ENCODE measurements at regions not wholly inside any gene's neighbourhood (a gene's known extent, or its start where the extent isn't known, plus 50 kb on each side); places are given as distances from the start of the nearest gene placed in this dataset.

GRCh38 chr16:73915935-73916334 lies 380.7 kb upstream of the PSMD7 start:
- TF ChIP-seq POLR2A (IDR thresholded peaks at IDR 0.05) (no peak), CTCF (IDR thresholded peaks at IDR 0.05) (no peak), POLR2AphosphoS5 (IDR thresholded peaks at IDR 0.05) (no peak), EP300 (IDR thresholded peaks at IDR 0.05) (no peak)

Measured in upper lobe of left lung (tissue), 4 donors.